H1 (cell line): ENCODE measurements at regions not wholly inside any gene's neighbourhood (a gene's known extent, or its start where the extent isn't known, plus 50 kb on each side); places are given as distances from the start of the nearest gene placed in this dataset.

Source experiments
- CTCF ChIA-PET: fragments of 300-600 bp; sonication (Branson Sonifier 250); formaldehyde crosslinking; loops from one replicate; lab custom pipeline; 2021; ENCODE audit not compliant: partially characterized antibody; lab: Charles Lee
- POLR2A ChIA-PET: fragments of 300-600 bp; sonication (Branson Sonifier 250); formaldehyde crosslinking; loops from one replicate; lab custom pipeline; 2021; ENCODE audit warnings: inconsistent platforms; ENCODE audit not compliant: partially characterized antibody; lab: Charles Lee
- DNase-seq, 2 experiments: peaks; one replicate each; pipeline versions ENCODE4 v3.0.0 to v3.0.0-alpha.2; 2010 to 2022; ENCODE audit warnings: low spot score in 2 of 2, low read depth in 1 of 2, mixed read lengths in 1 of 2
- FAIRE-seq: peaks from 2 replicates; lab custom pipeline; 2011; peaks lifted over from hg19 to GRCh38; lab: Jason Lieb, UNC
- H2AFZ ChIP-seq: 2 replicates; pipeline ENCODE4 v1.8.1; 2012; ENCODE audit warnings: low read length, inconsistent platforms
- H2AK5ac ChIP-seq: 2 replicates; pipeline ENCODE4 v1.6.1; 2013; ENCODE audit warnings: low read depth, low read length
- H2BK120ac ChIP-seq: replicated peaks from 2 replicates; pipeline ENCODE3; 2013; ENCODE audit warnings: low read depth, low read length, inconsistent platforms
- H2BK12ac ChIP-seq: 2 replicates; pipeline ENCODE4 v1.6.1; 2013; ENCODE audit warnings: low read depth, low read length
- H2BK15ac ChIP-seq: 2 replicates; pipeline ENCODE4 v1.6.1; 2013; ENCODE audit warnings: low read length
- H2BK20ac ChIP-seq: 2 replicates; pipeline ENCODE4 v1.6.1; 2013; ENCODE audit warnings: low read length
- H2BK5ac ChIP-seq: 2 replicates; pipeline ENCODE4 v1.6.1; 2013; ENCODE audit warnings: low read depth, low read length
- H3K14ac ChIP-seq: 2 replicates; pipeline ENCODE4 v1.6.1; 2013; ENCODE audit warnings: inconsistent platforms; ENCODE audit not compliant: insufficient read length
- H3K18ac ChIP-seq: 2 replicates; pipeline ENCODE4 v1.6.1; 2013; ENCODE audit warnings: low read length; ENCODE audit errors: extremely low read depth
- H3K23ac ChIP-seq: 2 replicates; pipeline ENCODE4 v1.6.1; 2013; ENCODE audit warnings: inconsistent platforms; ENCODE audit not compliant: insufficient read length
- H3K23me2 ChIP-seq: 2 replicates; pipeline ENCODE4 v1.6.1; 2013; ENCODE audit warnings: low read depth, low read length
- H3K27ac ChIP-seq: 2 replicates; pipeline ENCODE4 v1.6.1; 2011; ENCODE audit warnings: low read depth, low read length, inconsistent platforms
- H3K27me3 ChIP-seq, 4 experiments: replicated peaks in 1 of 4; 1 replicate in 1 of 4; 2 replicates in 3 of 4; pipeline versions ENCODE4 v1.6.1 to v1.8.1; 2011 to 2013; ENCODE audit warnings: low read length in 3 of 4, mild to moderate bottlenecking in 3 of 4, inconsistent platforms in 2 of 4, mixed read lengths in 2 of 4, moderate library complexity in 1 of 4; ENCODE audit not compliant: control insufficient read depth in 3 of 4, insufficient read depth in 3 of 4; ENCODE audit errors: extremely low read depth in 1 of 4
- H3K36me3 ChIP-seq, 4 experiments: 2 replicates each; pipeline versions ENCODE4 v1.6.1 to v1.8.1; 2011 to 2013; ENCODE audit warnings: mild to moderate bottlenecking in 4 of 4, low read length in 3 of 4, moderate library complexity in 2 of 4, control low read depth in 1 of 4, inconsistent platforms in 1 of 4; ENCODE audit not compliant: insufficient read depth in 4 of 4, control insufficient read depth in 2 of 4
- H3K4ac ChIP-seq: replicated peaks from 2 replicates; pipeline ENCODE3; 2013; ENCODE audit warnings: low read length, low read depth, mixed read lengths, inconsistent platforms; ENCODE audit not compliant: insufficient read length
- H3K4me1 ChIP-seq, 4 experiments: replicated peaks in 1 of 4; 1 replicate in 1 of 4; 2 replicates in 3 of 4; pipeline versions ENCODE4 v1.6.1 to v1.8.1; 2011 to 2013; ENCODE audit warnings: low read length in 3 of 4, inconsistent platforms in 2 of 4, mixed read lengths in 1 of 4; ENCODE audit not compliant: insufficient read depth in 4 of 4, control insufficient read depth in 3 of 4
- H3K4me2 ChIP-seq, 2 experiments: 2 replicates each; pipeline versions ENCODE4 v1.6.1 to v1.8.1; 2011 to 2013; ENCODE audit warnings: low read depth in 2 of 2, low read length in 2 of 2, control low read depth in 1 of 2, inconsistent platforms in 1 of 2, mild to moderate bottlenecking in 1 of 2; ENCODE audit not compliant: insufficient read depth in 1 of 2
- H3K4me3 ChIP-seq, 4 experiments: fragments of 200-600, 300-600 bp in 1 of 4; sonication (generic), shearing (Covaris generic), sonication (Bioruptor Twin) in 1 of 4; 2 replicates each; pipeline versions ENCODE4 v1.5.1 to v1.8.1; 2011 to 2016; ENCODE audit warnings: low read length in 4 of 4, low read depth in 3 of 4, control low read depth in 2 of 4, inconsistent platforms in 2 of 4, mild to moderate bottlenecking in 2 of 4, mixed read lengths in 1 of 4, moderate library complexity in 1 of 4; ENCODE audit not compliant: insufficient read depth in 2 of 4; ENCODE audit errors: extremely low read depth in 1 of 4
- H3K56ac ChIP-seq: replicated peaks from 2 replicates; pipeline ENCODE3; 2013; ENCODE audit warnings: low read depth, mild to moderate bottlenecking, mixed read lengths, low read length, inconsistent platforms; ENCODE audit not compliant: insufficient read length
- H3K79me1 ChIP-seq: 2 replicates; pipeline ENCODE4 v1.6.1; 2013; ENCODE audit warnings: low read depth, low read length, control low read depth
- H3K79me2 ChIP-seq, 2 experiments: 2 replicates each; pipeline versions ENCODE4 v1.6.1 to v1.8.1; 2012 to 2013; ENCODE audit warnings: low read length in 2 of 2, mild to moderate bottlenecking in 2 of 2, inconsistent platforms in 1 of 2; ENCODE audit not compliant: insufficient read depth in 2 of 2, control insufficient read depth in 1 of 2
- H3K9ac ChIP-seq, 4 experiments: replicated peaks in 1 of 4; 1 replicate in 1 of 4; 2 replicates in 3 of 4; pipeline versions ENCODE4 v1.6.1 to v1.8.1; 2011 to 2013; ENCODE audit warnings: low read depth in 3 of 4, low read length in 3 of 4, control low read depth in 2 of 4, mild to moderate bottlenecking in 2 of 4, moderate library complexity in 2 of 4, inconsistent platforms in 1 of 4; ENCODE audit errors: extremely low read depth in 1 of 4
- H3K9me3 ChIP-seq, 2 experiments: 2 replicates each; pipeline versions ENCODE4 v1.6.1 to v1.8.1; 2012 to 2013; ENCODE audit warnings: mild to moderate bottlenecking in 2 of 2, moderate library complexity in 2 of 2, control low read depth in 1 of 2, inconsistent platforms in 1 of 2, low read depth in 1 of 2, low read length in 1 of 2, mixed read lengths in 1 of 2; ENCODE audit not compliant: insufficient read depth in 2 of 2
- H4K20me1 ChIP-seq, 2 experiments: replicated peaks in 1 of 2; 2 replicates each; pipeline versions ENCODE3 to v1.8.1; 2011 to 2013; ENCODE audit warnings: inconsistent platforms in 2 of 2, low read length in 2 of 2, mild to moderate bottlenecking in 1 of 2; ENCODE audit not compliant: insufficient read depth in 2 of 2, control insufficient read depth in 1 of 2
- H4K5ac ChIP-seq: 2 replicates; pipeline ENCODE4 v1.6.1; 2013; ENCODE audit warnings: low read length, low read depth, mixed read lengths, inconsistent platforms; ENCODE audit not compliant: insufficient read length
- H4K8ac ChIP-seq: 2 replicates; pipeline ENCODE4 v1.8.0; 2013; ENCODE audit warnings: mild to moderate bottlenecking, moderate library complexity, low read length, inconsistent platforms; ENCODE audit not compliant: insufficient read depth; ENCODE audit errors: extremely low read depth
- H4K91ac ChIP-seq: replicated peaks from 2 replicates; pipeline ENCODE3; 2013; ENCODE audit warnings: low read length, mixed read lengths, inconsistent platforms; ENCODE audit not compliant: insufficient read length
- CHD1 ChIP-seq: IDR thresholded peaks from 2 replicates; pipeline ENCODE4 v1.6.1; 2012; ENCODE audit warnings: low read depth, low read length, improper control_type of control experiment
- CTCF ChIP-seq, 3 experiments: IDR thresholded peaks; 1 replicate in 2 of 3; 2 replicates in 1 of 3; pipeline versions ENCODE4 v1.5.1 to v1.6.1; 2011; ENCODE audit warnings: low read length in 3 of 3, mild to moderate bottlenecking in 3 of 3, inconsistent platforms in 2 of 3, low read depth in 1 of 3, moderate library complexity in 1 of 3; ENCODE audit not compliant: insufficient read depth in 1 of 3; ENCODE audit errors: control extremely low read depth in 1 of 3
- EP300 ChIP-seq, 2 experiments: IDR thresholded peaks; 1 replicate in 1 of 2; 2 replicates in 1 of 2; pipeline ENCODE4 v1.6.1; 2011 to 2012; ENCODE audit warnings: low read depth in 2 of 2, low read length in 2 of 2, mild to moderate bottlenecking in 2 of 2, borderline replicate concordance in 1 of 2, inconsistent platforms in 1 of 2, moderate library complexity in 1 of 2
- KDM1A ChIP-seq: fragments of 200-600, 300-600 bp; sonication (generic); IDR thresholded peaks from 2 replicates; pipeline ENCODE4 v1.7.1; 2016; ENCODE audit warnings: mild to moderate bottlenecking, low read length, borderline replicate concordance
- POLR2AphosphoS5 ChIP-seq: IDR thresholded peaks from 2 replicates; pipeline ENCODE4 v1.6.1; 2011; ENCODE audit warnings: low read depth, low read length
- POU5F1 ChIP-seq: IDR thresholded peaks from 2 replicates; pipeline ENCODE4 v1.6.1; 2011; ENCODE audit warnings: low read depth, mild to moderate bottlenecking, low read length, moderate library complexity
- RAD21 ChIP-seq, 2 experiments: IDR thresholded peaks in 1 of 2; conservative IDR thresholded peaks in 1 of 2; 2 replicates each; pipeline ENCODE4 v1.6.1; 2011; ENCODE audit warnings: low read depth in 2 of 2, low read length in 2 of 2, improper control_type of control experiment in 1 of 2, inconsistent platforms in 1 of 2, mild to moderate bottlenecking in 1 of 2, moderate library complexity in 1 of 2
- SRF ChIP-seq: IDR thresholded peaks from 2 replicates; pipeline ENCODE4 v1.6.1; 2011; ENCODE audit warnings: mild to moderate bottlenecking, low read depth, low read length, moderate library complexity
- SUZ12 ChIP-seq: fragments of 200-600 bp; sonication (generic); IDR thresholded peaks from 2 replicates; pipeline ENCODE4 v1.6.1; 2012; ENCODE audit warnings: mild to moderate bottlenecking, inconsistent platforms, low read length, moderate library complexity, mixed read lengths
- TCF12 ChIP-seq: IDR thresholded peaks from 2 replicates; pipeline ENCODE4 v1.6.1; 2011; ENCODE audit warnings: low read depth, mild to moderate bottlenecking, low read length
- ZNF274 ChIP-seq: IDR thresholded peaks from 2 replicates; pipeline ENCODE4 v1.7.0; 2012; ENCODE audit warnings: low read length, borderline replicate concordance; ENCODE audit errors: extremely low read depth
- WGBS, 2 experiments: shearing (Covaris generic) in 1 of 2; methylation state at CpG; one replicate each; pipeline versions ENCODE4 v1.1.6 to v1.1.7; 2013 to 2015; ENCODE audit warnings: low lambda C conversion rate in 2 of 2, mixed read lengths in 2 of 2, inconsistent platforms in 1 of 2, low coverage in 1 of 2, missing lambda C conversion rate in 1 of 2; ENCODE audit not compliant: insufficient replicate concordance in 2 of 2, insufficient coverage in 1 of 2, insufficient read length in 1 of 2; ENCODE audit errors: extremely low coverage in 1 of 2, missing lambda C conversion rate in 1 of 2; 5-methylcytosine and 5-hydroxymethylcytosine counted together

GRCh38 chr4:84001876-84002569, 466.1 kb downstream of the GPAT3 start:
- H3K14ac ChIP-seq = no peak overlapping the region
- H3K4ac ChIP-seq = no peak overlapping the region
- FAIRE-seq = no peak
- no peak overlapping the region for H4K5ac ChIP-seq
- no peak overlapping the region for H2AK5ac ChIP-seq
- no peaks in the 10 kb centered on the region for H3K9me3 ChIP-seq
- no peak overlapping the region for H2BK120ac ChIP-seq
- ChIA-PET POLR2A (interaction anchor here (0.6 kb wide), 1 partner anchor 175 kb away, joined by 3 read pairs; no protein-coding TSS in a partner anchor), CTCF (no interaction called here)
- H3K79me2 ChIP-seq = no peaks in the 10 kb centered on the region
- no peak overlapping the region for H3K27ac ChIP-seq
- no peak overlapping the region for H3K9ac ChIP-seq
- H3K36me3 ChIP-seq = no peaks in the 10 kb centered on the region
- H4K20me1 ChIP-seq = no peaks in the 10 kb centered on the region
- no peak overlapping the region for H3K4me2 ChIP-seq
- WGBS, 2 experiments = 85% methylated on average over 2 of the region's 2 CpGs; no CpG with 5 or more reads in 1 of the 2 experiments
- H2BK20ac ChIP-seq = no peak overlapping the region
- H2BK5ac ChIP-seq = no peak overlapping the region
- no peak overlapping the region for H2AFZ ChIP-seq
- H4K91ac ChIP-seq = no peak overlapping the region
- no peak overlapping the region for H3K56ac ChIP-seq
- no peak overlapping the region for H3K23ac ChIP-seq
- no peak overlapping the region for H4K8ac ChIP-seq
- H2BK15ac ChIP-seq = no peak overlapping the region
- H3K79me1 ChIP-seq = no peaks in the 10 kb centered on the region
- H3K18ac ChIP-seq = no peak overlapping the region
- H3K4me3 ChIP-seq = no peak overlapping the region
- no peak overlapping the region for H2BK12ac ChIP-seq
- H3K27me3 ChIP-seq = no peaks in the 10 kb centered on the region
- peaks cover 0 to 1% (median 0%) of the 10 kb centered on the region in 4 experiments; a peak in 1 of 7 replicates for H3K4me1 ChIP-seq
- no peaks in the 10 kb centered on the region for H3K23me2 ChIP-seq
- no peak for DNase-seq
- TF ChIP-seq SRF (no peak), SUZ12 (no peak), CHD1 (no peak), POU5F1 (no peak), TCF12 (no peak), KDM1A (no peak), RAD21 (IDR thresholded peaks at IDR 0.05 in 1 of 2, conservative IDR thresholded peaks at IDR 0.05 in 1 of 2; ENCODE audit: low read depth in 2 of 2, low read length in 2 of 2) (no peak), EP300 (IDR thresholded peaks at IDR 0.05; ENCODE audit: borderline replicate concordance in 1 of 2, low read depth in 2 of 2, low read length in 2 of 2) (no peak), CTCF (IDR thresholded peaks at IDR 0.05; ENCODE audit: control extremely low read depth in 1 of 3, insufficient read depth in 1 of 3, low read depth in 1 of 3, low read length in 3 of 3) (no peak), POLR2AphosphoS5 (no peak), ZNF274 (no peak)
